ENCODE measurements at regions not wholly inside any gene's neighbourhood (a gene's known extent, or its start where the extent isn't known, plus 50 kb on each side); places are given as distances from the start of the nearest gene placed in this dataset.
"Not testable (repeated sequence)": the region's sequence is repeated elsewhere in the genome, so short reads cannot be mapped to it uniquely, and the experiment has no call there.

- DNase-seq (ENCODE audit: extremely low read depth in 1 of 2, low read depth in 1 of 2), result no peak
Observed at GRCh38 chr16:17031484-17032268, 439.1 kb downstream of the XYLT1 start.

GRCh38 chr16:17032332-17032731 lies 438.4 kb downstream of the XYLT1 start:
- no peak for DNase-seq (ENCODE audit: extremely low read depth in 1 of 2, low read depth in 1 of 2)

GRCh38 chr16:17034477-17035252 lies 436.1 kb downstream of the XYLT1 start:
- DNase-seq (ENCODE audit: extremely low read depth in 1 of 2, low read depth in 1 of 2), result no peak

GRCh38 chr16:17037499-17037898 lies 433.3 kb downstream of the XYLT1 start:
- no peak for DNase-seq (ENCODE audit: extremely low read depth in 1 of 2, low read depth in 1 of 2)

GRCh38 chr16:17038415-17038814 lies 432.3 kb downstream of the XYLT1 start:
- no peak for DNase-seq (ENCODE audit: extremely low read depth in 1 of 2, low read depth in 1 of 2)

- not testable (repeated sequence) for DNase-seq (ENCODE audit: extremely low read depth in 1 of 2, low read depth in 1 of 2)
Observed at GRCh38 chr16:17049109-17049508, 421.7 kb downstream of the XYLT1 start.

- no peak for DNase-seq (ENCODE audit: extremely low read depth in 1 of 2, low read depth in 1 of 2)
Observed at GRCh38 chr16:17050468-17050867, 420.3 kb downstream of the XYLT1 start.
